HG03097 (cell line): ENCODE measurements at regions not wholly inside any gene's neighbourhood (a gene's known extent, or its start where the extent isn't known, plus 50 kb on each side); places are given as distances from the start of the nearest gene placed in this dataset.
"Not testable (repeated sequence)": the region's sequence is repeated elsewhere in the genome, so short reads cannot be mapped to it uniquely, and the experiment has no call there.

Experiments used
- ATAC-seq: cut with Tn5 transposase; IDR thresholded peaks from one replicate; pipeline ENCODE4 v1.9.1; 2021; ENCODE audit not compliant: unreplicated experiment, low FRiP score

DNA sequence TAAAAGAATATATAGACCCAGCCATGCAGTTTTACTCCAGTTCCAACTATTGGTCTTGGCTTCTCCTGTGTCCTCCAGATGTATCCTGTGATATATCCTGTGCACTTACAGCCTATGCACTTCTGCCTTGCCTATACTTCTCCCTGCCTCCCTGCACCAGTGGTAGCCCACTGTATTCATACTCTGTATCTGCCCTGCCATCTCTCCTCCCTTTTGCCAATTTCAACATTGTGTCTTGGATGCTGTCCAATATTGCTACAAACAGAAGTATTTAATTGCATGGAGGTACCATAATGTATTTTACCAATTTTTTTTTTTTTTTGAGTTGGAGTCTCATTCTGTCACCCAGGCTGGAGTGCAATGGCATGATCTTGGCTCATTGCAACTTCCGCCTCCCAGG, 242.7 kb downstream of the HAPSTR1 start:
- ATAC-seq: no peak

DNA sequence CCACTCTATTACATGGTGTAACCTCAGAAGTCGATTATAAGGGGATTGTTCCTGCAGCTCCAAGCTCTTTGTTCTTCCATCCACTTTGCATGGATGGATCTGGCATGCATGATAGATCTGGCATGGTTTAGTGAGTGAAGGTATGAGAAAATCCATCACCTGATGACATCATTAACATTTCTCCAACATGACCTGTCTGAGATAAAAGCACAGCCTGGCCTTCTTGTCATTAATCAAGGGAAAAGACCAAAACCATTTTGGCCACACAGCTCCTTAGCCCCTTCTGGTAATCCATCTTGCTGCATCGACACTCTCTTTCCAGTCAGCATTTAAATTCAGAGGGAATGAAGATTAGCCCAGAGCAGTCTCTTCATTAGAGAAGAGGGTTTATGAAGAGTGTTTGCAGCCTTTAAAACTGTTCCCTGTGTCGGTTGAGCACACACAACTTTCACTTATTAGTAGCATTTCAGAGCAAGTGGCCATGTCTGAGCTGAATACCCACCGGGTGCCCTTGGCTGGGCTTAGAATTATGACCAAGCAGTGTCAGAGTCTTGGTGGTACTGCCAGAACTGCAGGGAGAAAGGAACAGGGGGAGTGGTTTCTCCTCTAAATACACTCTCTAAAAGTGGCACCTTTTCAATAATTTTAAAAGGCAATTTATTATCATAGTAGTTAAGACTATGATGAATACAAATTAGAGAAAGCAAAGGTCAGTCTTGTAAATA, 246.0 kb downstream of the HAPSTR1 start:
- ATAC-seq: no peak

DNA sequence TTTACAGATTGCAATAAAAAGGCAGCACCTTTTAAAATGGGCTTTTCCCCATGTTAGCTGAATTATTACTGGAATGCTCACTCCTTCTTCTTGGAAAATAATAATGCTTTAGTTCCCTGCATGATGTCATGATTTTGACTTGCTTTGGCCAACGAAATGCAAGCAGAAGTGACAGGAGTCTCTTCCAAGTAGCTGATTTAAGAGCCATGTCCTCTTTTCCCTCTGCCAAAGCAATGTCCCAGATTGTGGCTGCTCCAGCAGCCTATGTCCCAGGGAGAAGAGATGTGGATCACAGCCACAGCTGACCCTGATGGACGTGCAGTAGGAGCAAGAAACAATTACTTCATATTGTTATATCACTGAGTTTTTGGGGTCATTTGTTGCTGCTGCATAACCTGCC, 246.6 kb downstream of the HAPSTR1 start:
- no peak for ATAC-seq

DNA sequence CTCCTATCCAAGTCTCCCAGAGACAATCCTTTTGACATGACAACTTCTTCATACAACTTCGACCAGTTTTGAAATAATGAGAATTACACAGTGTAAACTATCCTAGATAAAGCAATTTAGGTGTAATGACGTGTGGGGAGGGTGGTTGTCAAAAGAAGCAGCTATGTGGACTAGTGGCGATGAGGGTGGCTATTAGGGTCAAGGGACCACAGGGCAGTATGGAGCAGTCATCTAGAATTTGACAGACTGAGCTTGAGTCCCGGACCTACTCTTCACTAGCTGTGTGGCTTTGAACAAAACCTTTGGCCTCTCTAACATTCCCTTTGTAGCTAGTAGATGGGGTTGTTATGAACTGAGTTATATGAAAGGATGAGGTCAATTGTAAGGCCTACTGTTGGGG, 247.1 kb downstream of the HAPSTR1 start:
- ATAC-seq: no peak

DNA sequence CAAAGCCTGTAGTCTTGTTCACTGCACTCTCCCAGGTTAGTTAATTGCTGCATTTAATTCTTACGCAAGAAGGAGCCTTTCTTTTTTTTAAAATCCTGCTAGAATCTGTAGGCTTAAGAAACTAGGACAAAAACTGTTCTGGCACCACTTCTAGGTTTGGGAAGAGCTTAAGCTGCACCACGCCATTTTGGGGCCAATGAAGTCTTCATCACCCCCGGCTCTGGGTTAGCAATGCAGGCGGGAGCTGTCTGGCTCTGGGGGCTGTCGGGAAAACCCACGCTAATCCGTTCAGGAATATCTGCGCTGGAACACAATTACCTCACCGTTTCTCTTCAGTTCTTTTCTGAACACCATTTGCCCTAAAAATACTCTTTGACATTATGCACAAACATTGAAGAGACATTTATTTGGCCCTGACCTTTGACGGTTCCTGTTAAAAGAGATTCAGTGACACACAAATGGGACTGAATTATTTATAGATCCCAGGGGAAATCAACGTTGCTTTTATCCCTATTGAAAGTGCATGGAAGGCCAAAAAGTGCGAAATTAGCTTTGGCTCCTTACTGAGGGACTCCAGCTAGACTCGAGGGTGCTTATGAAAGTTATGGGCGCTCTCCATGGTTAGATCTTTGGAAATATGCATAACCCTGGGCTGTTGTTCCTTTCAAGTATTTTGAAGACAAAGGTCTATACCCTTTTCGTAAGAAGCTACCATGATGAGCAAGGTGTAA, 249.2 kb downstream of the HAPSTR1 start:
- ATAC-seq: no peak

DNA sequence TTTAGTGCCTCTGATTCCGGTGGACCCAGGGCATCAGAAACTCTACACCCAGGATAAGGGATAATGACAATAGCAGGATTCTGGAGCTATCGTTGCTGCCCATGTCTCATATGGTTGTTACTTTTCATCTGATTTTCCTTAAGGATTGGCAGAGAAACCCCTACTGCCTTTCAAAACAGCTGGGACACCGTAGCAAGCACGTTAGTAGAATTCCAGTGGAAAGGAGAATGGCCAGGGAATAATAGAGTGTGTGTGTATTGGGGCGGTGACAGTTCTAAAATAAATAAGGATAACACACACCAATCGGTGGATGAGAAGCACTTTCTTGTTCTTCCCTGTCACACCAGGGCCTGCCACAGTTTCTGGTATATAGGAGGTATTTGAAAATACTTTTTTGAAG, 251.8 kb downstream of the HAPSTR1 start:
- ATAC-seq: no peak

DNA sequence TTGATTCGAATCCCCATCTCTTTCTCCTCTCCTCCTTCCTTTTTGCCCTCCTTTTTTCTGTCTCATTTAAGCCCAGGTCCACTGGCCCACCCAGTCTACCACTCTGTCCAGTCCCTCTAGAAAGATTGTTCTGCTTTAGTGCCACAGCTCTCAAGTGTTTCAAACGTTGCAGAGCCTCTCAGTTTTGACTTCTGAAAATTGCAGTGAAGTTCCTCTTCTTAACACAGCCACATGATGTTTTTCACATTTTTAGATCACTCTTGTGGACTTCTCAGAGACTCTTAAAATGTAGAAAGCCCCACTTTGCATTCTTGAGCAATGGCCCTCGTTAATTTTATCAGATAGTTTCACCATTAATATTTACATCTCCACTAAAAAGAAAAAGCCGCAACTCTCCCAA, 253.1 kb downstream of the HAPSTR1 start:
- ATAC-seq: no peak

DNA sequence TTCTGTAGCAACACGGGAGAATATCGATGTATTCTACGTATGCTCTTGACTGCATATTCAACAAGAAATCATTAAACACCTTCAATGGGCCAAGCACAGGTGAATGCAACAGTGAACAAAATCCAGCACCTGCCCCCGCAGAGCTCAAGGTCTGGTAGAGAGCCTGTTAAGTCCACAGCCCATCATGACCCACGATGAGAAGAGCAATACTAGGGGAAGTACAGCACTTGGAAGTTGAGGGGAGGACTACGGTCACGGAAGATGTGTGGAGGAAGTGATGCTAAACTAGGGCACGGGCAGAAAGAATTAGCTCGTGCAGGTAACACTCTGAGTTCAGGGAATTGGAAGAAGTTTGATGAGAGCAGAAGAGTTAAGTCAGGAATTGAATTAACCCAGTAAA, 253.6 kb downstream of the HAPSTR1 start:
- no peak for ATAC-seq

DNA sequence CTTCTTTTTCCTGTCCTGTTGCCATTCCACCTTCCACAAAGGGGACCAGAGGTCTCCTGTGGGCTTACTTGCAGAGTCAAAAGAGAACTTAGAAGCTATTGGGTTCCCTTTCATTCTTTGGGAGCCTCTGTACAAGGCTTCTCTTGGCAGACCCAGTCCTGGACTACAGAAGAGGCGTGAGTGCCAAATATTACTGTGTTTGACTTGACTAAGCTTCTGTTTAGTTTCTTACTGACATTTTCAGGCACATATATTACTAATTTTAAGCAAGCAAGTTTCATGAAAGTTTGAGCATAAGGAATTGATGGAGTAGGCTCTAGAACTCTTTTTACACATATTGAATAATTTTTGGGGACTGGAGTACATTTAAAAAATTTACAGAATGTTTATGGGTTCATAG, 254.4 kb downstream of the HAPSTR1 start:
- ATAC-seq: no peak

DNA sequence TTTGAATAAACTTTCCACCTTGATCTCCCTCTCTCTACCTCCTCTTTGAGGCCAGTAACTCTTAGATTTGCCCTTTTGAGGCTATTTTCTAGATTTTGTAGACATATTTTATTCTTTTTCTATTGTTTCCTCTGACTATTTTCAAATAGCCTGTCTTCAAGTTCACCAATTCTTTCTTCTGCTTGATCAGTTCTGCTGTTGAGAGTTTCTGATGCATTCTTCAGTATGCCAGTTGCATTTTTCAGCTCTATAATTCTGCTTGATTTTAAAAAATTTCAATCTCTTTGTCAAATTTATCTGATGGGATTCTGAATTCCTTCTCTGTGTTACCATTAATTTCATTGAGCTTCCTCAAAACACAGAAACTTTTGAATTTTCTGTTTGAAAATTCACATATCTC, 257.5 kb downstream of the HAPSTR1 start:
- ATAC-seq: no peak

DNA sequence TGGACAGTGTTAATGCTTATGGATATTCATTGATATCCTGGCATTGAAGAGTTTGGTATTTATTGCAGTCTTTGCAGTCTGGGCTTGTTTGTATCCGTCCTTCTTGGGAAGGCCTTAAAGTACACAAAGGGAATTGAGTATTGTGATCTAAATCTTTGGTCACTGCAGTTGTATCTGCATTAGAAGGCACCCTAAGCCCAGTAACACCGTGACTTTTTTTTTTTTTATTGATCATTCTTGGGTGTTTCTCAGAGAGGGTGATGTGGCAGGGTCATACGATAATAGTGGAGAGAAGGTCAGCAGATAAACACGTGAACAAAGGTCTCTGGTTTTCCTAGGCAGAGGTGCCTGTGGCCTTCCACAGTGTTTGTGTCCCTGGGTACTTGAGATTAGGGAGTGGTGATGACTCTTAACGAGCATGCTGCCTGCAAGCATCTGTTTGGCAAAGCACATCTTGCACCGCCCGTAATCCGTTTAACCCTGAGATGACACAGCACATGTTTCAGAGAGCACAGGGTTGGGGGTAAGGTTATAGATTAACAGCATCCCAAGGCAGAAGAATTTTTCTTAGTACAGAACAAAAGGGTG, 258.0 kb downstream of the HAPSTR1 start:
- not testable (repeated sequence) for ATAC-seq

DNA sequence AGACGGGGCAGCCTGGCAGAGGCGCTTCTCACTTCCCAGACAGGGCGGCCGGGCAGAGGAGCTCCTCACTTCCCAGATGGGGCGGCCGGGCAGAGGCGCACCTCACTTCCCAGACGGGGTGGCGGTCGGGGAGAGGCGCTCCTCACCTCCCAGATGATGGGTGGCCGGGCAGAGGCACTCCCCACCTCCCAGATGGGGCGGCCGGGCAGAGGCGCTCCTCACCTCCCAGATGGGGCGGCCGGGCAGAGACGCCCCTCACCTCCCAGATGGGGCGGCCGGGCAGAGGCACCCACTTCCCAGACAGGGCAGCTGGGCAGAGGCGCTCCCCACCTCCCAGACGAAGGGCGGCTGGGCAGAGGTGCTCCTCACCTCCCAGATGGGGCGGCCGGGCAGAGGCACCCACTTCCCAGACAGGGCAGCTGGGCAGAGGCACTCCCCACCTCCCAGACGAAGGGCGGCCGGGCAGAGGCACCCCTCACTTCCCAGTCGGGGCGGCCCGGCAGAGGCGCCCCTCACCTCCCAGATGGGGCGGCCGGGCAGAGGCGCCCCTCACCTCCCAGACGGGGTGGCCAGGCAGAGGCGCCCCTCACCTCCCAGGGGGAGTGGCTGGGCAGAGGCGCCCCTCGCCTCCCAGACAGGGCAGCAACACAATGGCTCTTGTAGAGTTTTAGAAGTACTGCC, 258.8 kb downstream of the HAPSTR1 start:
- not testable (repeated sequence) for ATAC-seq

DNA sequence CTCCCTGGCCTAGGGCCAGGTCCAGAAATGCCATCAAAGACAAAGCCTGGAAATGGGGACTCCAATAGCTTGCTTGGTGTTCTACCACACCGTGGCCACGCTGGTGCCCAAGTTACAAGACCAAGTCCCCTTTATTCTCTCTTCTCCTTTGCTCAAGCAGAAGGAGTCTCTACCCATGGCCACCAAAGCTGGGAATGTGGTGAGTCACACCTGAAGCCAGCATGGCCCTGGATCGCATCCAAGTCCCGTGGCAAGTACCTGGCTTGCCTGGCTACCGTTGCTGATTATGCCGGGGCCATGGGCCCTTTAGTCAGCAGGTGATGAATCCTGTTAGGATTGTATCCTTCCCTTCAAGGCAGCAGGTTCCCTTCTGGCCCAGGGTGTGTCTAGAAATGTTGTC, 260.0 kb downstream of the HAPSTR1 start:
- ATAC-seq: no peak

DNA sequence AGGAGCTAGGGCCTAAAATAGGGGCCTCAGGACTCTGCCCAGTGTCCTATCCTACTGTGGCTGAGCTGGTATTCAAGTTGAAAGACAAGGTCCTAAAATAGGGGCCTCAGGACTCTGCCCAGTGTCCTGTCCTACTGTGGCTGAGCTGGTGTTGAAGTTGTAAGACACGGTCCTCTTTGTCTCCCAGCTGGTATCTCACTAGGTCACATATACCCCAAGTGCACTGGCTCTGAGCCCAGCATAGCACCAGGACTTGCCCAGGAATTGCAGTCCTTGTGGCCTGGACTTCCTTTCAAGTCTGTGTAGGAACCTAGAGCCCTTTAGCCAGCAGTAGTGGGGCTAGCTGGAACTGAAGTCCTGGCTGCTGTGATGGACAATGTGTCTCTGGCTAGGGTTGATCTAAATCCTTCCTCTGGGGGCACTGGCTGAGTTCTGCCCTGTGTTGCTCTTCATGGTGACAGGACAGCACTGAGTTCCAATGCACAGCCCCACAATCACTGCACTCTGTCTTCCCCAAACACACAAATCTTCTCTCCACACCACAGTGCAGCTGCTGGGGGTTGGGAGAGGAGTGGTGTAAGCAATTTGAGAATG, 260.5 kb downstream of the HAPSTR1 start:
- no peak for ATAC-seq

DNA sequence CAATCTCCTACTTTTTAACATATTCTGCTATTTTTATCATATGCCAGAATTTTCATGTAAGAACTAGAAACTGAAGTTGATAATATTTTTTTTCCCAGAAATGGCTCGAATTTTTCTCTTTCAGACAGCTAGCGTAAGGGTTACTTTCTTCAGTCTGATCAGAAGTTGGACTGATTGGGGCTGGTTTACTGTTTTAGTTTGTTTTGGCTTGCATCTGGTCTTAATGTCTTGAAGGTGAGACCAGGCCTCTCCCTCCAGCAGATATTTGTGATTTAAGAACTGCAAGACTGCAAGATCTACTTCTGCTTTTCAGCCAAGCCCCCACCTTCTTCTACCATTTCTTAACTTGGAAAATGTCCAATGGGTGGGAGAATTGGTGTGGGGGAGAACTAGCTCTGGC, 266.4 kb downstream of the HAPSTR1 start:
- ATAC-seq: no peak

DNA sequence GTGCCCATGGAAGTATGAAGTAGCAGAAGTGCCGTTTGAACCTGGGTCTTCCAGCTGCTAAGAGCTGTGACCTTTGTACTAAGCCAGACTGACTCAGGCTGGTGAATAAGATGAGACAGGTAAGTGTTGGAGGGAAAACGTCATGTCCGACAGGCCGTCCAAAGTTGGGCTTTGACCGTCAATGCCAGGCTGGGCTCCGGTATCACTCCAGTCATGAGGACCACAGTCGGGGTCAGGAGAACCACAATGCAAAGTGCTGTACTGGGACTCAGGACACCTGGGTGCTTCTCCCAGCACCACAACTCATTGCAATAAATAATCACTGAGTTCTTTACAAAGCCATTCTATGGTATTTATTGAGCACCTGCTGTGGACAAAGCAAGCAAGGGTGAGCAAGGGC, 268.6 kb downstream of the HAPSTR1 start:
- ATAC-seq: no peak

DNA sequence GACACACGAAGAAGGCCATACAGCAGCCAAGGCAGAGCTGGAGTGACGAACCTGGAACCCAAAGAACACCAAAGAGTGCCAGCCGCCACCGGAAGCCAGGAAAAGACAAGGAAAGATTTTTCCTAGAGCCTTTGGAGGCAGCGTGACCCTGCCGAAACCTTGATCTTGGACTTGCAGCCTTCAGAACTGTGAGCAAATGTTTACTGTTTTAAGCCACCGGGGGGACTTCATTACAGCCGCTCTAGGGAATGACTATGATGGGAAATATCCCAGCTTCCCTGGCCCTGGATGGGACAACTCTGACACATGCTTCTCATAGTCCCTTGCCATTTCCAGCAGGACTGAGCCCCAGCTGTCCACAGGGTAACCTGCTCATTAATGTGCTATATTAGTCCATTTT, 270.6 kb downstream of the HAPSTR1 start:
- ATAC-seq: no peak

DNA sequence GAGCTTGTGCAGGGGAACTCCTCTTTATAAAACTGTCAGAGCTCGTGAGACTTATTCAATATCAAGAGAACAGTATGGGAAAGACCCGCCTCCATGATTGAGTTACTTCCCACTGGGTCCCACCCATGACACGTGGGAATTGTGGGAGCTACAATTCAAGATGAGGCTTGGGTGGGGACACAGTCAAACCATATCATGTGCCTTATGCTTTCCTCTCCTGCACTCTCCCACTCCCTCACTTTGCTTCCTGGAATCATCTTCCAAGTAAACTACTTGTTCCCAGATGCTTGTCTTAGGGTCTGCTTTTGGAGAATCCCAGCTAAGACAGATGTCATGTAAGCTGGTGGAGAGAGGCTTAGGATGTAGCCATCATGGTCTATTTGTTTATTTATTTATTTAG, 271.2 kb downstream of the HAPSTR1 start:
- ATAC-seq: no peak

DNA sequence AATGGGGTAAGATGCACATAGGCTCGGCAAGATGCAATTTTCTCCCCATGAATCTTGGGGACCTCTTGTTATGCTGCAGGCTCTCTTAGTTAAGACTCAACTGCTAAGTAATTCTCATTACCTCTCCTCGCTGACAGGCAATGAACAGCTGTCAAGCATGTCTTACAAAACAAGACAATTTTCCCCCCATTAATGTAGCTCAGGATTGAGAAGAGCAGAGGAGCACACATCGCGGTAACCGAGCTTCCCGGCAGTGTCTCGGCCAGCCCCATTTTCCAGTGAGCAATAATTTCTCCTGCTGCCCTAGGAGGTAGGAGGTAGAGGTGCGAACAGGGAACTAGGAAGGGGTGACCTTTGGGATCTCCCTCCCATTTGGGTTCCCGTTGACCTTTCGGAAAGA, 272.1 kb downstream of the HAPSTR1 start:
- no peak for ATAC-seq

DNA sequence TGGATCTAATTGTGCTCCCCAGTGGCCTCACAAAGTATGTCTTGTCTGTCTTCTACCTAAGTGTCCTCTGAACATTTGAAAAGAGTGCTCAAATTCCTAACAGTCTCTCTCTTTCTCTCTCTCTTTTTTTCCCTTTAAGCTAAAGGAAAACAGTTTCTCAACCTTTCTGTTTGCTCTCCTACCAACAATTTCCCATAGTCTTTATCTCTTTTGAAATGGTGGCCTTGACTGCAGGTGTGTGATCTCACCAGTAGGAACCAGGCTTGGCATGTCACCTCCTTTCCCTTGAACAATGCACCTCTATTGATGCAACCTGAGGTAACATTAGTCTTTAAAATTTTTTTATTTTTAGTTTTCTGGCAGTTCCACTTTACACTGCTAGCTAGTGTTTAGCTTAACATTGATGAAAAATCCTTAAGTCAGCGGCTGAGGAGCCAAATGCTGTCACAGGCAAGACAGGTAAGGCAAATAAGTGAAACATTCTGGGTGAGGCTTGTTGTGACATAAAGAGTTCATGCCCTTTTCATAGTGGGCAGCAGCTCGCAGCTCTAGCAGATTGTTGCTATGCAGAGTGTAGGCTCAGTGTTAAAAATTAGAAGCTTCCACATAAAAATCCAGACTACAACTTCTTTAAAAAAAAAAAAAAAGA, 273.4 kb downstream of the HAPSTR1 start:
- ATAC-seq: no peak

DNA sequence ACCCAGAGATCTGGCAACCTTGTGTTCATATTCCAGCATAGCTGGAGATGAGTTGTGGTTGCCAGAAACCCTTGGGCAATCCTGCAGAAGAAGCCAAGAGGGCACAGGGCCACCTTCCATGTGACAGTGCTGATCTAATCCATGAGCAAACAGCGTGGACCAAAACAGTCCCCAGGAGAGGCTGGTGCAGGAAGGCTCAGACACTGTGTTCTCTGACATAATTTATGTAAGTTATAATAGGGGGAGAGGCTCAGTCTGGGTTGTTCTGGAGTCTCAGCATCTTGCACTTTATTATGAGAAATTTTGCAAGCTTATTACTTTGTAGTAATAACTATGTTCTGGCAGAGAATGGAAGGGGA, 273.9 kb downstream of the HAPSTR1 start:
- ATAC-seq: no peak
